Pancreas (tissue), 10 donors: ENCODE measurements at regions not wholly inside any gene's neighbourhood (a gene's known extent, or its start where the extent isn't known, plus 50 kb on each side); places are given as distances from the start of the nearest gene placed in this dataset.

Experiments used
- ATAC-seq, 4 donors: fragments of 200-7000 bp; cut with Tn5 transposase; one replicate each; pipeline versions ENCODE4 v1.8.0 to v1.9.1; 2020; ENCODE audit warnings: mild to moderate bottlenecking in 4 of 4, moderate library complexity in 4 of 4
- DNase-seq, 6 donors: peaks; one replicate each; pipeline ENCODE4 v3.0.0-alpha.2; 2020
- FAIRE-seq: peaks from 2 replicates; lab custom pipeline; 2012; peaks lifted over from hg19 to GRCh38; lab: Jason Lieb, UNC
- H3K27ac ChIP-seq, 4 donors: fragments of 200-600 bp; sonication (generic); 1 replicate in 3 of 4; 2 replicates in 1 of 4; pipeline versions ENCODE4 v1.5.0 to v1.8.0; 2020
- H3K27me3 ChIP-seq, 4 donors: fragments of 200-600 bp; one replicate each; pipeline ENCODE4 v1.8.0; 2021
- H3K36me3 ChIP-seq, 3 donors: fragments of 200-600 bp; sonication (generic) in 1 of 3; one replicate each; pipeline versions ENCODE4 v1.5.0 to v1.8.0; 2020 to 2021
- H3K4me1 ChIP-seq, 3 donors: fragments of 200-600 bp; one replicate each; pipeline ENCODE4 v1.8.0; 2021
- H3K4me3 ChIP-seq, 4 donors: fragments of 200-600 bp; sonication (generic) in 2 of 4; one replicate each; pipeline versions ENCODE4 v1.5.0 to v1.8.0; 2020 to 2021
- H3K9me3 ChIP-seq, 4 donors: fragments of 200-600 bp; one replicate each; pipeline ENCODE4 v1.8.0; 2021
- CTCF ChIP-seq, 4 donors: fragments of 200-600 bp; sonication (generic) in 3 of 4; IDR thresholded peaks; one replicate each; pipeline versions ENCODE4 v1.5.0 to v1.8.0; 2021; ENCODE audit warnings: antibody characterized with exemption in 4 of 4
- WGBS, 2 donors: extraction: QIAGEN DNeasy Blood & Tissue Kit; methylation state at CpG; one replicate each; pipeline ENCODE4 v1.1.7; 2013; 5-methylcytosine and 5-hydroxymethylcytosine counted together
- intact Hi-C, 3 donors: fragments of 100-400 bp; cut with DNase I; formaldehyde crosslinking; loops; one replicate each; pipeline versions ENCODE4 v1.11.1 to v1.14.2; 2022
- donor health status: healthy with polysubstance abuse.
- donor health status: DM: no; HTN: no; CAD: no; lungs with moderate emphysema.
- donor health status: DM: no; HTN: no; CAD: no.
- donor health status: control.
- donor health status: control.
- donor health status: Bipolar disorder and iron deficiency.
- donor health status: DM: yes; HTN: yes; CAD: no.
- donor health status: DM: no; HTN: no; CAD: no.
- donor health status: DM: no; HTN: no; CAD: no.
- donor health status: DM: yes; HTN: yes; CAD: no.

GRCh38 chr7:97480772-97481390, 251.0 kb upstream of the TAC1 start:
- Histone ChIP-seq H3K27me3 (no peaks in the 10 kb centered on the region), H3K9me3 (no peaks in the 10 kb centered on the region), H3K4me1 (no peaks in the 10 kb centered on the region), H3K27ac (no peak overlapping the region), H3K4me3 (no peak overlapping the region), H3K36me3 (no peaks in the 10 kb centered on the region)
- DNase-seq (no peak), FAIRE-seq (no peak), ATAC-seq (peak in 1 of 4 donors; percentile 32)
- no peak for TF ChIP-seq CTCF (IDR thresholded peaks at IDR 0.05)
- 66% methylated on average over 3 of the region's 3 CpGs for WGBS, 2 donors
- intact Hi-C loops: no loop called here

DNA sequence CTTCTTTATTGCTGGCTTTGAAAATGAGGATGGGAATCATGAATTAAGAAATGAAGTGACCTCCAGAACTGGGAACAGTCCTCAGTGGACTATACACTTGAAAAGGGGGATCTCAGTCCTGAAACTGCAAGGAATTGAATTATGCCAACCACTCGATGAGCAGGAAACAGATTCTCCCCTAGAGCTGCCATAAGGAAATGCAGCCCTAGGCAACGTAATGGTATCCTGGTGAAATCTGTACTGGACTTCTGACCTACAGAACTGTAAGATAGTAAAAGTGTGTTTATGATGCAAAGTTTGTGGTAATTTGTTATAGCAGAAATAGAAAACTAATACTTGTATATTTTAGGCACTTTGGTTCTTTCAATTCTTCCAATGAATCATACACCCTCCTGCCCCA, 236.4 kb upstream of the TAC1 start:
- FAIRE-seq: no peak
- H3K27ac ChIP-seq: no peak overlapping the region
- H3K27me3 ChIP-seq: no peaks in the 10 kb centered on the region
- DNase-seq: no peak
- H3K4me3 ChIP-seq: no peak overlapping the region
- intact Hi-C loops: no loop called here
- H3K4me1 ChIP-seq: no peaks in the 10 kb centered on the region
- no peak for TF ChIP-seq CTCF (IDR thresholded peaks at IDR 0.05)
- no peak for ATAC-seq
- WGBS, 2 donors: 56 to 64% methylated on average over 2 of the region's 2 CpGs
- H3K9me3 ChIP-seq: no peaks in the 10 kb centered on the region
- no peaks in the 10 kb centered on the region for H3K36me3 ChIP-seq

GRCh38 chr7:97499204-97499603, 232.7 kb upstream of the TAC1 start:
- peak in 3 of 4 donors; percentile 34 to 44 (median 42) for TF ChIP-seq CTCF (IDR thresholded peaks at IDR 0.05)
- Histone ChIP-seq H3K4me1 (no peaks in the 10 kb centered on the region), H3K4me3 (no peak overlapping the region), H3K27me3 (no peaks in the 10 kb centered on the region), H3K9me3 (no peaks in the 10 kb centered on the region), H3K27ac (no peak overlapping the region), H3K36me3 (no peaks in the 10 kb centered on the region)
- FAIRE-seq (no peak), ATAC-seq (peak; percentile 48 to 77 (median 73)), DNase-seq (peak in 3 of 6 donors; percentile 11 to 40 (median 16))
- intact Hi-C loops: no loop called here
- WGBS, 2 donors: 16 to 31% methylated on average over 1 of the region's 1 CpG

GRCh38 chr7:97503367-97504094, 228.4 kb upstream of the TAC1 start:
- Histone ChIP-seq H3K4me3 (no peak overlapping the region), H3K9me3 (no peaks in the 10 kb centered on the region), H3K4me1 (no peaks in the 10 kb centered on the region), H3K36me3 (no peaks in the 10 kb centered on the region), H3K27ac (no peak overlapping the region), H3K27me3 (no peaks in the 10 kb centered on the region)
- TF ChIP-seq CTCF (IDR thresholded peaks at IDR 0.05): no peak
- intact Hi-C loops: loop anchor here in 1 of 3 donors (10.0 kb wide), 1 partner anchor 331 kb away; no protein-coding TSS in a partner anchor
- FAIRE-seq (no peak), DNase-seq (no peak), ATAC-seq (no peak)
- WGBS, 2 donors: 76 to 78% methylated on average over 10 of the region's 10 CpGs

GRCh38 chr7:97506728-97507127, 225.2 kb upstream of the TAC1 start:
- Histone ChIP-seq H3K4me1 (no peaks in the 10 kb centered on the region), H3K27ac (no peak overlapping the region), H3K36me3 (no peaks in the 10 kb centered on the region), H3K4me3 (no peak overlapping the region), H3K9me3 (no peaks in the 10 kb centered on the region), H3K27me3 (no peaks in the 10 kb centered on the region)
- ATAC-seq: no peak
- 44 to 47% methylated on average over 3 of the region's 3 CpGs for WGBS, 2 donors
- intact Hi-C loops: loop anchor here in 1 of 3 donors (10.0 kb wide), 1 partner anchor 328 kb away; no protein-coding TSS in a partner anchor
- no peak for TF ChIP-seq CTCF (IDR thresholded peaks at IDR 0.05)
- no peak for FAIRE-seq
- no peak for DNase-seq
